Neural cell (in vitro differentiated cells): ENCODE measurements at regions not wholly inside any gene's neighbourhood (a gene's known extent, or its start where the extent isn't known, plus 50 kb on each side); places are given as distances from the start of the nearest gene placed in this dataset.

Source experiments
- EP300 ChIP-seq: fragments of 450-650 bp; conservative IDR thresholded peaks from 2 replicates; pipeline ENCODE4 v1.6.1; 2014; ENCODE audit warnings: antibody characterized with exemption, mild to moderate bottlenecking, moderate library complexity; ENCODE audit not compliant: poor library complexity, severe bottlenecking
- SMC3 ChIP-seq: fragments of 450-650 bp; conservative IDR thresholded peaks from 2 replicates; pipeline ENCODE4 v1.6.1; 2014; ENCODE audit warnings: antibody characterized with exemption, mild to moderate bottlenecking, moderate library complexity; ENCODE audit not compliant: poor library complexity
- TAF1 ChIP-seq: IDR thresholded peaks from 2 replicates; pipeline ENCODE4 v1.6.1; 2012; ENCODE audit warnings: low read depth

- TF ChIP-seq SMC3 = no peak
- TF ChIP-seq TAF1 = no peak
- TF ChIP-seq EP300 = no peak
These were observed 96.4 kb upstream of the SLC22A23 start for GRCh38 chr6:3553254-3553653.
